ENCODE measurements at regions not wholly inside any gene's neighbourhood (a gene's known extent, or its start where the extent isn't known, plus 50 kb on each side); places are given as distances from the start of the nearest gene placed in this dataset.

- TF ChIP-seq, protein P1, sequence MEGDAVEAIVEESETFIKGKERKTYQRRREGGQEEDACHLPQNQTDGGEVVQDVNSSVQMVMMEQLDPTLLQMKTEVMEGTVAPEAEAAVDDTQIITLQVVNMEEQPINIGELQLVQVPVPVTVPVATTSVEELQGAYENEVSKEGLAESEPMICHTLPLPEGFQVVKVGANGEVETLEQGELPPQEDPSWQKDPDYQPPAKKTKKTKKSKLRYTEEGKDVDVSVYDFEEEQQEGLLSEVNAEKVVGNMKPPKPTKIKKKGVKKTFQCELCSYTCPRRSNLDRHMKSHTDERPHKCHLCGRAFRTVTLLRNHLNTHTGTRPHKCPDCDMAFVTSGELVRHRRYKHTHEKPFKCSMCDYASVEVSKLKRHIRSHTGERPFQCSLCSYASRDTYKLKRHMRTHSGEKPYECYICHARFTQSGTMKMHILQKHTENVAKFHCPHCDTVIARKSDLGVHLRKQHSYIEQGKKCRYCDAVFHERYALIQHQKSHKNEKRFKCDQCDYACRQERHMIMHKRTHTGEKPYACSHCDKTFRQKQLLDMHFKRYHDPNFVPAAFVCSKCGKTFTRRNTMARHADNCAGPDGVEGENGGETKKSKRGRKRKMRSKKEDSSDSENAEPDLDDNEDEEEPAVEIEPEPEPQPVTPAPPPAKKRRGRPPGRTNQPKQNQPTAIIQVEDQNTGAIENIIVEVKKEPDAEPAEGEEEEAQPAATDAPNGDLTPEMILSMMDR (conservative IDR thresholded peaks at IDR 0.05; ENCODE audit: low read depth, low read length), result no peak
- no peak for TF ChIP-seq EZH2 (IDR thresholded peaks at IDR 0.05; ENCODE audit: borderline replicate concordance, low read depth, low read length, poor library complexity, severe bottlenecking)
These were observed 129.8 kb downstream of the DLEU7 start for GRCh38 chr13:50713523-50714248.
